ENCODE measurements at regions not wholly inside any gene's neighbourhood (a gene's known extent, or its start where the extent isn't known, plus 50 kb on each side); places are given as distances from the start of the nearest gene placed in this dataset.
"Not testable (repeated sequence)": the region's sequence is repeated elsewhere in the genome, so short reads cannot be mapped to it uniquely, and the experiment has no call there.

DNA sequence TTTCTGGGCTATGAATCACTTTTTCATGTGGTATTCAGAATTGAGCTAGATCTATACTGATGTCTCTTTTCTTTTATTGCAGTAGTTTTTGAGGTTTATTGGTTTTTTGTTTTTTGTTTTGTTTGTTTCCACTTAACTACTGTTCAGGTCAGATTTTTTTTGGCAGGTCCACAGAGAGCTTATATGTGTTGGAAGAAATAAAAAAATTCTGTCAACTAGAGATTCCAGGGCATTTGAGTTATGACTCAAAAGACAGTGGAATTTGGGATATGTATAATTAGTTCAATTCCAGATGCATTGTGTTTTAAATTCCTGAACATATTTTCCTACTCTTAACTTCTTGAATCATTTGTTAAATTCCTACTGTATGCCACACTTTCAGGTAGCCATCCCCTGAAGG is 727.2 kb downstream of the SI start:
- ATAC-seq (no peak), DNase-seq (ENCODE audit: low read depth in 1 of 2, low spot score in 1 of 2) (no peak), FAIRE-seq (no peak)
- POLR2A ChIA-PET, result no interaction called here
- TF ChIP-seq NR3C1 (IDR thresholded peaks at IDR 0.05) (no peak), HEYL (CRISPR knock-in tag; IDR thresholded peaks at IDR 0.05) (no peak), FOSL2 (IDR thresholded peaks at IDR 0.05) (no peak), FOSL2 (CRISPR knock-in tag; IDR thresholded peaks at IDR 0.05) (no peak), KDM5A (IDR thresholded peaks at IDR 0.05) (no peak), CBX8 (IDR thresholded peaks at IDR 0.05) (no peak), USF2 (IDR thresholded peaks at IDR 0.05) (no peak), ZC3H11A (IDR thresholded peaks at IDR 0.05) (no peak), RCOR1 (IDR thresholded peaks at IDR 0.05; ENCODE audit: low read depth, low read length) (no peak), HOXB13 (CRISPR knock-in tag; IDR thresholded peaks at IDR 0.05; ENCODE audit: low read depth) (no peak)
- TF ChIP-seq, protein P1, sequence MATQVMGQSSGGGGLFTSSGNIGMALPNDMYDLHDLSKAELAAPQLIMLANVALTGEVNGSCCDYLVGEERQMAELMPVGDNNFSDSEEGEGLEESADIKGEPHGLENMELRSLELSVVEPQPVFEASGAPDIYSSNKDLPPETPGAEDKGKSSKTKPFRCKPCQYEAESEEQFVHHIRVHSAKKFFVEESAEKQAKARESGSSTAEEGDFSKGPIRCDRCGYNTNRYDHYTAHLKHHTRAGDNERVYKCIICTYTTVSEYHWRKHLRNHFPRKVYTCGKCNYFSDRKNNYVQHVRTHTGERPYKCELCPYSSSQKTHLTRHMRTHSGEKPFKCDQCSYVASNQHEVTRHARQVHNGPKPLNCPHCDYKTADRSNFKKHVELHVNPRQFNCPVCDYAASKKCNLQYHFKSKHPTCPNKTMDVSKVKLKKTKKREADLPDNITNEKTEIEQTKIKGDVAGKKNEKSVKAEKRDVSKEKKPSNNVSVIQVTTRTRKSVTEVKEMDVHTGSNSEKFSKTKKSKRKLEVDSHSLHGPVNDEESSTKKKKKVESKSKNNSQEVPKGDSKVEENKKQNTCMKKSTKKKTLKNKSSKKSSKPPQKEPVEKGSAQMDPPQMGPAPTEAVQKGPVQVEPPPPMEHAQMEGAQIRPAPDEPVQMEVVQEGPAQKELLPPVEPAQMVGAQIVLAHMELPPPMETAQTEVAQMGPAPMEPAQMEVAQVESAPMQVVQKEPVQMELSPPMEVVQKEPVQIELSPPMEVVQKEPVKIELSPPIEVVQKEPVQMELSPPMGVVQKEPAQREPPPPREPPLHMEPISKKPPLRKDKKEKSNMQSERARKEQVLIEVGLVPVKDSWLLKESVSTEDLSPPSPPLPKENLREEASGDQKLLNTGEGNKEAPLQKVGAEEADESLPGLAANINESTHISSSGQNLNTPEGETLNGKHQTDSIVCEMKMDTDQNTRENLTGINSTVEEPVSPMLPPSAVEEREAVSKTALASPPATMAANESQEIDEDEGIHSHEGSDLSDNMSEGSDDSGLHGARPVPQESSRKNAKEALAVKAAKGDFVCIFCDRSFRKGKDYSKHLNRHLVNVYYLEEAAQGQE (IDR thresholded peaks at IDR 0.05), result no peak
- no peak overlapping the region for H3K27ac ChIP-seq
- CTCF ChIA-PET, result no interaction called here
- peaks cover 6% of the 10 kb centered on the region; the same call in 1 of the 3 replicates for H3K4me1 ChIP-seq
- no peaks in the 10 kb centered on the region; the same call in 2 of the 3 replicates for H3K9me3 ChIP-seq
- no peak overlapping the region for H3K4me2 ChIP-seq
- H3K4me3 ChIP-seq, result no peak overlapping the region

GRCh38 chr3:164342206-164342605 is 736.1 kb downstream of the SI start:
- POLR2A ChIA-PET; H3K9me3 ChIP-seq; FAIRE-seq; H3K4me3 ChIP-seq; DNase-seq (ENCODE audit: low read depth in 1 of 2, low spot score in 1 of 2); H3K4me1 ChIP-seq; H3K27ac ChIP-seq; CTCF ChIA-PET; ATAC-seq; H3K4me2 ChIP-seq: not testable (repeated sequence)
- 75% methylated on average over 5 of the region's 5 CpGs for WGBS (ENCODE audit: missing lambda C conversion rate)

DNA sequence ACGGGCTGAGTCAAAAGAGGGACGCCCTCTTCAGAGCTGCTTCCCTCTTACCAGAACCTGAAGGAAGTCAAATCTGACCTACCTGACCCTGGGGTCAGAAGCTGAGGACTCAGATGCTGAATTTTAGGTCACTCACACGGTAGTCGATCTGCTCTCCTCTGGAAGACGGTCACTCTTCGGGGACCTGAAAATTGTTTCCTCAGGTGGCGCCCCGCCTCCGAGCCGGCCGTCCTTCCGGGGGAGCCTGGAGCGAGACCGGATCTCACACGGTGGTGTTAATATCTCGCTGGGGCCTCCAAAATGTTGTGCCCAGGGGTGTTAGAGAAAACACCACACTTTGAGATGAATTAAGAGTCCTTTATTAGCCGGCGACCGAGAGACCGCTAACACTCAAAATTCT is 737.2 kb downstream of the SI start:
- ChIA-PET POLR2A (no interaction called here), CTCF (no interaction called here)
- no peak for DNase-seq (ENCODE audit: low read depth in 1 of 2, low spot score in 1 of 2)
- Histone ChIP-seq H3K4me2 (no peak overlapping the region), H3K9me3 (no peaks in the 10 kb centered on the region; the same call in 2 of the 3 replicates), H3K4me1 (no peaks in the 10 kb centered on the region), H3K4me3 (no peak overlapping the region), H3K27ac (no peak overlapping the region)
- no peak for FAIRE-seq
- ATAC-seq, result no peak
- TF ChIP-seq, protein P2, sequence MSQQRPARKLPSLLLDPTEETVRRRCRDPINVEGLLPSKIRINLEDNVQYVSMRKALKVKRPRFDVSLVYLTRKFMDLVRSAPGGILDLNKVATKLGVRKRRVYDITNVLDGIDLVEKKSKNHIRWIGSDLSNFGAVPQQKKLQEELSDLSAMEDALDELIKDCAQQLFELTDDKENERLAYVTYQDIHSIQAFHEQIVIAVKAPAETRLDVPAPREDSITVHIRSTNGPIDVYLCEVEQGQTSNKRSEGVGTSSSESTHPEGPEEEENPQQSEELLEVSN (IDR thresholded peaks at IDR 0.05; ENCODE audit: borderline replicate concordance, low read depth), result no peak
- TF ChIP-seq RAD21 (conservative IDR thresholded peaks at IDR 0.05 in 1 of 2, IDR thresholded peaks at IDR 0.05 in 1 of 2) (no peak), HOXB13 (CRISPR knock-in tag; IDR thresholded peaks at IDR 0.05; ENCODE audit: low read depth) (no peak), CHD2 (IDR thresholded peaks at IDR 0.05; ENCODE audit: low read length, partially characterized antibody) (no peak), CHD4 (IDR thresholded peaks at IDR 0.05; ENCODE audit: borderline replicate concordance) (no peak), NPAS2 (CRISPR knock-in tag; IDR thresholded peaks at IDR 0.05; ENCODE audit: borderline replicate concordance) (no peak), TP53 (CRISPR knock-in tag; IDR thresholded peaks at IDR 0.05) (no peak), ZSCAN20 (CRISPR knock-in tag; IDR thresholded peaks at IDR 0.05) (no peak), NR3C1 (IDR thresholded peaks at IDR 0.05) (no peak), BHLHE40 (IDR thresholded peaks at IDR 0.05; ENCODE audit: low read depth, low read length) (no peak), CBX8 (IDR thresholded peaks at IDR 0.05) (no peak), ZFP36 (IDR thresholded peaks at IDR 0.05; ENCODE audit: borderline replicate concordance, partially characterized antibody) (no peak), FOXS1 (CRISPR knock-in tag; IDR thresholded peaks at IDR 0.05) (no peak), NFE2L2 (conservative IDR thresholded peaks at IDR 0.05; ENCODE audit: low read length) (no peak), ZC3H11A (IDR thresholded peaks at IDR 0.05) (no peak), ZNF302 (CRISPR knock-in tag; IDR thresholded peaks at IDR 0.05) (no peak)
- TF ChIP-seq, protein P3, sequence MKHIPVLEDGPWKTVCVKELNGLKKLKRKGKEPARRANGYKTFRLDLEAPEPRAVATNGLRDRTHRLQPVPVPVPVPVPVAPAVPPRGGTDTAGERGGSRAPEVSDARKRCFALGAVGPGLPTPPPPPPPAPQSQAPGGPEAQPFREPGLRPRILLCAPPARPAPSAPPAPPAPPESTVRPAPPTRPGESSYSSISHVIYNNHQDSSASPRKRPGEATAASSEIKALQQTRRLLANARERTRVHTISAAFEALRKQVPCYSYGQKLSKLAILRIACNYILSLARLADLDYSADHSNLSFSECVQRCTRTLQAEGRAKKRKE (CRISPR knock-in tag; IDR thresholded peaks at IDR 0.05; ENCODE audit: low read depth), result no peak
- 88% methylated on average over 20 of the region's 20 CpGs for WGBS (ENCODE audit: missing lambda C conversion rate)

Measured in A549 (cell line).